Endodermal cell (in vitro differentiated cells): ENCODE measurements at regions not wholly inside any gene's neighbourhood (a gene's known extent, or its start where the extent isn't known, plus 50 kb on each side); places are given as distances from the start of the nearest gene placed in this dataset.

Experiments
- DNase-seq: peaks from one replicate; pipeline ENCODE4 v3.0.0-alpha.2; 2017
- H3K27ac ChIP-seq: 2 replicates; pipeline ENCODE4 v1.5.1; 2013; ENCODE audit warnings: mild to moderate bottlenecking, low read depth, low read length, moderate library complexity
- H3K27me3 ChIP-seq: 2 replicates; pipeline ENCODE4 v1.6.1; 2013; ENCODE audit warnings: mild to moderate bottlenecking, low read length, moderate library complexity; ENCODE audit not compliant: insufficient read depth, control insufficient read depth, poor library complexity, severe bottlenecking
- H3K36me3 ChIP-seq: 2 replicates; pipeline ENCODE4 v1.7.0; 2013; ENCODE audit warnings: mild to moderate bottlenecking, low read length, moderate library complexity; ENCODE audit not compliant: control insufficient read depth, insufficient read depth
- H3K4me1 ChIP-seq: one replicate; pipeline ENCODE4 v1.7.0; 2013; ENCODE audit warnings: low read length; ENCODE audit not compliant: control insufficient read depth, insufficient read depth
- H3K4me3 ChIP-seq: 2 replicates; pipeline ENCODE4 v1.5.1; 2013; ENCODE audit warnings: mild to moderate bottlenecking, low read length, moderate library complexity
- H3K9ac ChIP-seq: 2 replicates; pipeline ENCODE4 v1.6.1; 2013; ENCODE audit warnings: mild to moderate bottlenecking, low read length, moderate library complexity; ENCODE audit not compliant: poor library complexity, severe bottlenecking; ENCODE audit errors: extremely low read depth
- H3K9me3 ChIP-seq: 2 replicates; pipeline ENCODE4 v1.6.1; 2013; ENCODE audit warnings: mild to moderate bottlenecking, low read length, moderate library complexity; ENCODE audit not compliant: control insufficient read depth
- H3K27ac Mint-ChIP-seq: 2 replicates; pipeline ENCODE4 v1.8.0; 2020; ENCODE audit warnings: mixed read lengths
- H3K27me3 Mint-ChIP-seq: 2 replicates; pipeline ENCODE4 v1.8.0; 2021; ENCODE audit warnings: mild to moderate bottlenecking, mixed read lengths; ENCODE audit not compliant: insufficient read depth
- H3K36me3 Mint-ChIP-seq: 2 replicates; pipeline ENCODE4 v1.8.0; 2020; ENCODE audit warnings: low read depth, mixed read lengths
- H3K4me1 Mint-ChIP-seq: 2 replicates; pipeline ENCODE4 v1.8.0; 2020; ENCODE audit warnings: mixed read lengths
- H3K4me3 Mint-ChIP-seq: 2 replicates; pipeline ENCODE4 v1.8.0; 2020; ENCODE audit warnings: mild to moderate bottlenecking, moderate library complexity, mixed read lengths
- H3K9me3 Mint-ChIP-seq: 2 replicates; pipeline ENCODE4 v1.8.0; 2020; ENCODE audit warnings: mild to moderate bottlenecking, mixed read lengths
- CTCF ChIP-seq: fragments of 200-600 bp; sonication (generic); conservative IDR thresholded peaks from 2 replicates; pipeline ENCODE4 v1.5.0; 2021; ENCODE audit warnings: antibody characterized with exemption, mild to moderate bottlenecking
- WGBS, 2 experiments: methylation state at CpG; one replicate each; pipeline versions ENCODE4 v1.1.5 to v1.1.7; 2013; ENCODE audit warnings: missing lambda C conversion rate in 2 of 2, mixed read lengths in 1 of 2; ENCODE audit not compliant: insufficient coverage in 1 of 2, insufficient read length in 1 of 2; 5-methylcytosine and 5-hydroxymethylcytosine counted together

DNA sequence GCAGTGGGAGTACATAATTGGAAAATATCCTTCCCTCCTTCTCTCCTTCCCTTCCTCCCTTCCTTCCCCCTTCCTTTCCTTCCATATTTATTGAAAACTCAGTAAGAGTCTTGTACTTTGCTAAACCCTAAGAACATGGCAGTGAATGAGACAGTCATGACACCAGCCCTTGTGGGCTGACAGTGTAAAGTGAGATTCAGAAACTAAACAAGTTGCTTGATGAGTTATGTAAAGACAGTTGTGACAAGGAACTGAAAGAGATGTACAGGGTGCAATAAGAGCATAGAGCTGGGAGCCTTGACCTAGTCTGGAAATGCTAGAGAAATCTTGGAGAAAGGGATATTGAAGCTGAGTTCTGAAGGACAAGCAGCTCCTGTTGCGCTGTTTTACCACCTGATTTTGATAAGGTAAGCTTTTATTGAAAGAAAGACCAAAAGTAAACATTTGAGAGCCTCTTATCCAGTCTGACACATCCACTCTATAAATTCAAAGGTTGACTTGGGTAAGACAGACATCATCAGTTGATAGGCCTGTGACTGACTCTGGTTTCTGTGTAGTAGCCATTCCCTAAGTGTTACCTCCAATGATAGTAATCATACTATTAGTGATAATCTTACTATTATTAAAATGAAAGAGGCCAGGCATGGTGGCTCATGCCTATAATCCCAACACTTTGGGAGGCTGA is 66.5 kb upstream of the SKOR2 start:
- H3K9ac ChIP-seq = no peak overlapping the region
- H3K36me3 Mint-ChIP-seq = no peaks in the 10 kb centered on the region
- no peak overlapping the region for H3K4me3 ChIP-seq
- H3K9me3 ChIP-seq = no peaks in the 10 kb centered on the region
- H3K27me3 Mint-ChIP-seq = peaks cover 48% of the 10 kb centered on the region
- DNase-seq = no peak
- no peaks in the 10 kb centered on the region for H3K36me3 ChIP-seq
- H3K27ac ChIP-seq = no peak overlapping the region
- TF ChIP-seq CTCF = no peak
- no peaks in the 10 kb centered on the region for H3K9me3 Mint-ChIP-seq
- no peak overlapping the region for H3K4me3 Mint-ChIP-seq
- no peak overlapping the region for H3K27ac Mint-ChIP-seq
- no peaks in the 10 kb centered on the region for H3K4me1 ChIP-seq
- 87% methylated on average over 1 of the region's 1 CpG; no CpG with 5 or more reads in 1 of the 2 experiments for WGBS, 2 experiments
- peaks cover 5% of the 10 kb centered on the region for H3K27me3 ChIP-seq
- peaks cover 12% of the 10 kb centered on the region for H3K4me1 Mint-ChIP-seq

DNA sequence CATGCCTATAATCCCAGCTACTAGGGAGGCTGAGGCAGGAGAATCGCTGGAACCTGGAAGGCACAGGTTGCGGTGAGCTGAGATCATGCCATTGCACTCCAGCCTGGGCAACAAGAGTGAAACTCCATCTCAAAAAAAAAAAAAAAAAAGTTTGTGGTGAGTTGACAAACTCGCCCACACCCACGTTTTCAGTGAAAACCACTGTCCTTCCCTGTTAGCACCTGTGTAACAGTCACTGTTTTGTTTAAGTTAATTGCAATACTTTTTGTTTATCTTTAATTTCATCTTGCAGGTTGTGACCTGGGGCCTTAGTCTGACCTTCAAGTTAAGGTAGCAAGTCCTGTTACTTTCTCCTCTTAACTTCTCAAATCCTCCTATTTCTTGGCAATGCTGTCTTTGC is 65.5 kb upstream of the SKOR2 start:
- Mint-ChIP-seq H3K4me3 (no peak overlapping the region), H3K9me3 (no peaks in the 10 kb centered on the region), H3K27me3 (peaks cover 58% of the 10 kb centered on the region), H3K27ac (no peak overlapping the region), H3K36me3 (no peaks in the 10 kb centered on the region), H3K4me1 (peaks cover 12% of the 10 kb centered on the region)
- DNase-seq = no peak
- TF ChIP-seq CTCF = no peak
- WGBS, 2 experiments = 96 to 100% methylated on average over 2 to 4 of the region's 4 CpGs
- Histone ChIP-seq H3K9me3 (no peaks in the 10 kb centered on the region), H3K36me3 (no peaks in the 10 kb centered on the region), H3K9ac (no peak overlapping the region), H3K27ac (no peak overlapping the region), H3K4me3 (no peak overlapping the region), H3K27me3 (peaks cover 5% of the 10 kb centered on the region), H3K4me1 (no peaks in the 10 kb centered on the region)

- Histone ChIP-seq H3K9me3 (no peaks in the 10 kb centered on the region), H3K36me3 (no peaks in the 10 kb centered on the region), H3K9ac (no peak overlapping the region), H3K4me1 (no peaks in the 10 kb centered on the region), H3K27me3 (no peaks in the 10 kb centered on the region), H3K27ac (no peak overlapping the region), H3K4me3 (no peak overlapping the region)
- TF ChIP-seq CTCF = no peak
- WGBS, 2 experiments = 90 to 94% methylated on average over 4 of the region's 4 CpGs
- DNase-seq = no peak
- Mint-ChIP-seq H3K4me3 (no peak overlapping the region), H3K27me3 (peaks cover 56% of the 10 kb centered on the region), H3K4me1 (peaks cover 12% of the 10 kb centered on the region), H3K36me3 (no peaks in the 10 kb centered on the region), H3K9me3 (no peaks in the 10 kb centered on the region), H3K27ac (no peak overlapping the region)
Measured at GRCh38 chr18:47313901-47314300, 62.4 kb upstream of the SKOR2 start.
